Endothelial cell of umbilical vein (primary cell): ENCODE measurements at regions not wholly inside any gene's neighbourhood (a gene's known extent, or its start where the extent isn't known, plus 50 kb on each side); places are given as distances from the start of the nearest gene placed in this dataset.

ENCODE experiments used
- BruUV-seq: library from RNA; stranded (reverse); fragments of 400-500 nt; replicated peaks from 2 replicates; lab custom pipeline; 2021; lab: Mats Ljungman, UMichigan
- CTCF ChIA-PET: fragments of 300-600, 350-600 bp; sonication (Branson Sonifier 250); formaldehyde crosslinking; loops from one replicate; lab custom pipeline; 2021; ENCODE audit warnings: antibody characterized with exemption, inconsistent platforms; lab: Charles Lee
- POLR2A ChIA-PET: fragments of 300-600, 350-600 bp; sonication (Branson Sonifier 250); formaldehyde crosslinking; loops from one replicate; lab custom pipeline; 2021; ENCODE audit warnings: antibody characterized with exemption, inconsistent platforms; lab: Charles Lee
- DNase-seq: peaks from one replicate; pipeline ENCODE4 v3.0.0-alpha.2; 2011; ENCODE audit warnings: low read depth, low spot score
- FAIRE-seq: peaks from 2 replicates; lab custom pipeline; 2011; peaks lifted over from hg19 to GRCh38; lab: Jason Lieb, UNC
- H2AFZ ChIP-seq: 2 replicates; pipeline ENCODE4 v1.6.0; 2012; ENCODE audit warnings: low read depth, low read length, control low read depth, inconsistent platforms
- H3K27ac ChIP-seq: 2 replicates; pipeline ENCODE4 v1.5.1; 2011; ENCODE audit warnings: low read depth, mild to moderate bottlenecking, control low read depth, low read length, moderate library complexity; ENCODE audit not compliant: insufficient read depth
- H3K27me3 ChIP-seq, 2 experiments: 2 replicates each; pipeline versions ENCODE4 v1.6.0 to v1.6.1; 2011; ENCODE audit warnings: low read length in 2 of 2, mixed read lengths in 1 of 2; ENCODE audit not compliant: control insufficient read depth in 2 of 2, insufficient read depth in 2 of 2
- H3K36me3 ChIP-seq, 2 experiments: 2 replicates in 1 of 2; 3 replicates in 1 of 2; pipeline ENCODE4 v1.5.1; 2011; ENCODE audit warnings: low read length in 2 of 2, mild to moderate bottlenecking in 1 of 2, moderate library complexity in 1 of 2; ENCODE audit not compliant: control insufficient read depth in 2 of 2, insufficient read depth in 2 of 2; ENCODE audit errors: extremely low read depth in 1 of 2
- H3K4me1 ChIP-seq: 3 replicates; pipeline ENCODE4 v1.5.1; 2011; ENCODE audit warnings: mild to moderate bottlenecking, low read length; ENCODE audit not compliant: control insufficient read depth, insufficient read depth; ENCODE audit errors: extremely low read depth
- H3K4me2 ChIP-seq: 2 replicates; pipeline ENCODE4 v1.6.1; 2011; ENCODE audit warnings: low read length, control low read depth, mixed read lengths; ENCODE audit not compliant: insufficient read depth
- H3K4me3 ChIP-seq, 3 experiments: fragments of 200-600 bp in 1 of 3; sonication (generic), shearing (Covaris generic) in 1 of 3; replicated peaks in 1 of 3; 2 replicates each; pipeline ENCODE4 v1.5.1; 2011 to 2016; ENCODE audit warnings: control low read depth in 3 of 3, low read length in 3 of 3, mild to moderate bottlenecking in 2 of 3, inconsistent platforms in 1 of 3, low read depth in 1 of 3, moderate library complexity in 1 of 3; ENCODE audit not compliant: insufficient read depth in 1 of 3
- H3K79me2 ChIP-seq: 2 replicates; pipeline ENCODE4 v1.6.0; 2012; ENCODE audit warnings: low read length, inconsistent platforms; ENCODE audit not compliant: control insufficient read depth, insufficient read depth
- H3K9ac ChIP-seq: replicated peaks from 2 replicates; pipeline ENCODE3; 2011; ENCODE audit warnings: low read length, control low read depth; ENCODE audit not compliant: insufficient read depth; ENCODE audit errors: extremely low read depth
- H3K9me1 ChIP-seq: replicated peaks from 3 replicates; pipeline ENCODE4 v1.6.0; 2011; ENCODE audit warnings: mild to moderate bottlenecking, low read length; ENCODE audit not compliant: control insufficient read depth, insufficient read depth; ENCODE audit errors: extremely low read depth
- H3K9me3 ChIP-seq: replicated peaks from 2 replicates; pipeline ENCODE4 v1.5.1; 2012; ENCODE audit warnings: low read length, inconsistent platforms; ENCODE audit not compliant: control insufficient read depth, insufficient read depth
- H4K20me1 ChIP-seq: replicated peaks from 2 replicates; pipeline ENCODE3; 2011; ENCODE audit warnings: mild to moderate bottlenecking, low read length; ENCODE audit not compliant: control insufficient read depth, insufficient read depth; ENCODE audit errors: extremely low read depth
- EZH2 ChIP-seq: IDR thresholded peaks from 2 replicates; pipeline ENCODE4 v1.6.1; 2012; ENCODE audit warnings: borderline replicate concordance, low read depth, mild to moderate bottlenecking, moderate library complexity, low read length, inconsistent platforms; ENCODE audit not compliant: severe bottlenecking
- FOS ChIP-seq: IDR thresholded peaks from 2 replicates; pipeline ENCODE4 v1.6.1; 2011; ENCODE audit warnings: mild to moderate bottlenecking, low read length, moderate library complexity, borderline replicate concordance; ENCODE audit not compliant: insufficient read depth
- GATA2 ChIP-seq: IDR thresholded peaks from 2 replicates; pipeline ENCODE4 v1.7.0; 2011; ENCODE audit warnings: low read depth, mild to moderate bottlenecking, moderate library complexity, mixed read lengths, low read length; ENCODE audit not compliant: insufficient read length, insufficient read depth
- JUN ChIP-seq: IDR thresholded peaks from 2 replicates; pipeline ENCODE4 v1.6.1; 2011; ENCODE audit warnings: borderline replicate concordance, low read depth; ENCODE audit not compliant: insufficient read length, insufficient read depth
- MYC ChIP-seq: IDR thresholded peaks from one replicate; pipeline ENCODE4 v1.6.1; 2011; ENCODE audit warnings: mild to moderate bottlenecking, low read depth, low read length
- POLR2A ChIP-seq: IDR thresholded peaks from 2 replicates; pipeline ENCODE4 v1.6.1; 2012; ENCODE audit warnings: low read depth, mild to moderate bottlenecking, control low read depth, low read length
- POLR2AphosphoS5 ChIP-seq: IDR thresholded peaks from 2 replicates; pipeline ENCODE4 v1.6.1; 2012; ENCODE audit warnings: low read depth, mild to moderate bottlenecking, control low read depth, low read length, moderate library complexity; ENCODE audit not compliant: insufficient read depth
- dilution Hi-C: fragments of 300-500 bp; cut with MboI; formaldehyde crosslinking; loops from one replicate; pipeline ENCODE4 v1.15.0; 2019; ENCODE audit warnings: low sequenced_read_pairs; ENCODE audit not compliant: extremely low pct_ligation_motif_present
- intact Hi-C: fragments of 100-400 bp; cut with micrococcal nuclease; formaldehyde crosslinking; loops from one replicate; pipeline ENCODE4 v1.10.0; 2022
- TF ChIP-seq, protein P1 (sequence below), 2 donors: IDR thresholded peaks; 1 replicate in 1 of 2; 2 replicates in 1 of 2; pipeline ENCODE4 v1.5.1; 2011; ENCODE audit warnings: low read length in 2 of 2, mild to moderate bottlenecking in 2 of 2, moderate library complexity in 2 of 2, control low read depth in 1 of 2, inconsistent platforms in 1 of 2, low read depth in 1 of 2; ENCODE audit not compliant: insufficient read depth in 1 of 2; ENCODE audit errors: extremely low read depth in 1 of 2
- TF ChIP-seq, protein P2 (sequence below): IDR thresholded peaks from 2 replicates; pipeline ENCODE4 v1.6.1; 2011; ENCODE audit not compliant: insufficient read depth, insufficient read length

DNA sequence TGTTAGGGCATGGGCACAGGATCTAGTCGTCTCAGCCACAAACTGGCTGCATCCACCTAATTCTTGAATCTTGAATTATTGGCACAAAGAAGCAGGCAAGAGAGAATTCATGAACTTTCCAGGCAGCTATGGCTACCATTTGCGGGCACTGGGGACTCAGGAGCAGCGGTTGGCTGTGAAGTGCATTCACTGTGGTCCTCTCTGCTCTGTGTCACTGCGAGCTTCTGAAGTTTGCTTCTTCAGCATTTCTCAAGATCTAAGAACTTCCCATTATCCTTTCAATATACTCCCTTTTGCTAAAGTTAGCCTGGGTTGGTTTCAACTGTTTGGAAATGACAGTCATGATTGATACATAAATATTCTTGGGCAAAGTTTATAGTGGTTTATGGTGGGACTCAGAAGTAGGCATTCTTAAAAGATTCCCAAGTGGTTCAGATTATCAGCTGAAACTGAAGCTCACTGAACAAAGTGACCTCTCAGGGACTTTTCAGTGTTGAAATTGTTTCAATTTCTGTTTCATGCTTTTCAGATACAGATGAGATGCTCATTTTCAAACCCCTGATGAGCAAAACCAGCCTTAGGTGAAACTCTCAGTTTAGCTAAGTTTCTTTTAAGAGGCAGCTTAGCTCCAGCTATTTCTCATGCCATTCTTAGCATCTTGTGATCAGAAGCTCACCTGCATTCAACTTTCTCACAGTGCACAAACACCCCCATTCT lies 1258.3 kb upstream of the GYPC start:
- TF ChIP-seq POLR2AphosphoS5 (no peak), EZH2 (no peak)
- CTCF ChIA-PET: no interaction called here
- Histone ChIP-seq H3K27ac (no peak overlapping the region), H3K9me1 (no peaks in the 10 kb centered on the region), H4K20me1 (no peaks in the 10 kb centered on the region), H3K4me2 (no peak overlapping the region), H3K27me3 (no peaks in the 10 kb centered on the region), H3K4me3 (no peak overlapping the region), H3K9me3 (peaks cover 2% of the 10 kb centered on the region), H3K79me2 (no peaks in the 10 kb centered on the region), H3K9ac (no peak overlapping the region), H3K36me3 (no peaks in the 10 kb centered on the region), H2AFZ (no peak overlapping the region), H3K4me1 (no peaks in the 10 kb centered on the region)
- POLR2A ChIA-PET: no interaction called here
- dilution Hi-C loops (no loop called here), intact Hi-C loops (no loop called here)
- BruUV-seq: no TSS peak
- DNase-seq: no peak
- no peak for FAIRE-seq

DNA sequence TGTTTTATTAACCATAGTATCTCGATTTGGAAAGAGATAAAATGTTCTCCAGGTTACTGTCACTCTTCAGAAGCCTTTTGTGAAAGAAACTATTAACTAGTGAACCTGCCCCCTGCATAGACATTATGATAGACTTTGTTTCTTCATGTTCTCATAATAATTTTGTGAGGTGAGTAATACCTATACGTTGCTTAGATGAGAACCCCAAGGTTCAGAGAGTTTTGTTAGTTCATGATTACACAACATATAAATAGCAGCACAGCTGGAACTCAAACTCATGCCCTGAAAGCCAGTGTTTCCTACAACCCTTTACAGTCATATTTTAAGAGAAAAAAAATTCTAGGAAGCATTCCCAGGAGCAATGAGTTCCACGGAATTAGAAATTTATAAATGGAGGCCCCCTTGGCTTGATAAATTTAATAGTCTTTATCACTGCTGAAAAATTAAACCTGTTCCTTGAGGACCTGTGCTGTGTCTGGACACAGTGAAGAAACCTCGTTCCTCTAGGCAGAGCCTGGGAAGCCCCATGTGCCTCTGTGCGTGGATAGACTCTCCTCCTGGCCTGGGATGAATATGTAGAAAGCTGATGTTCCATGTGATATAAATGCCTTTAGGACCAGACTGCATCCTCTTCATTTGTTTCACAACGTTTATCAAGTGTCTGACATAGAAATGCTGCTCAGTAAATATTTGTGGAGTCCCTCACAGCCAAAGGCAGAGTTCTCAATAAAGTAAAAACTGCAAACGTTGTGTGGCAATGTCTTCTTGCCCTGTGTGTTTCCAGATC lies 1257.0 kb upstream of the GYPC start:
- Histone ChIP-seq H3K9ac (no peak overlapping the region), H3K36me3 (no peaks in the 10 kb centered on the region), H3K4me1 (no peaks in the 10 kb centered on the region), H3K27ac (no peak overlapping the region), H4K20me1 (no peaks in the 10 kb centered on the region), H3K9me1 (no peaks in the 10 kb centered on the region), H3K9me3 (peaks cover 2% of the 10 kb centered on the region), H3K4me2 (no peak overlapping the region), H3K27me3 (no peaks in the 10 kb centered on the region), H2AFZ (no peak overlapping the region), H3K79me2 (no peaks in the 10 kb centered on the region), H3K4me3 (no peak overlapping the region)
- intact Hi-C loops (no loop called here), dilution Hi-C loops (no loop called here)
- FAIRE-seq: no peak
- POLR2A ChIA-PET: no interaction called here
- no TSS peak for BruUV-seq
- CTCF ChIA-PET: no interaction called here
- no peak for DNase-seq
- TF ChIP-seq, protein P1, sequence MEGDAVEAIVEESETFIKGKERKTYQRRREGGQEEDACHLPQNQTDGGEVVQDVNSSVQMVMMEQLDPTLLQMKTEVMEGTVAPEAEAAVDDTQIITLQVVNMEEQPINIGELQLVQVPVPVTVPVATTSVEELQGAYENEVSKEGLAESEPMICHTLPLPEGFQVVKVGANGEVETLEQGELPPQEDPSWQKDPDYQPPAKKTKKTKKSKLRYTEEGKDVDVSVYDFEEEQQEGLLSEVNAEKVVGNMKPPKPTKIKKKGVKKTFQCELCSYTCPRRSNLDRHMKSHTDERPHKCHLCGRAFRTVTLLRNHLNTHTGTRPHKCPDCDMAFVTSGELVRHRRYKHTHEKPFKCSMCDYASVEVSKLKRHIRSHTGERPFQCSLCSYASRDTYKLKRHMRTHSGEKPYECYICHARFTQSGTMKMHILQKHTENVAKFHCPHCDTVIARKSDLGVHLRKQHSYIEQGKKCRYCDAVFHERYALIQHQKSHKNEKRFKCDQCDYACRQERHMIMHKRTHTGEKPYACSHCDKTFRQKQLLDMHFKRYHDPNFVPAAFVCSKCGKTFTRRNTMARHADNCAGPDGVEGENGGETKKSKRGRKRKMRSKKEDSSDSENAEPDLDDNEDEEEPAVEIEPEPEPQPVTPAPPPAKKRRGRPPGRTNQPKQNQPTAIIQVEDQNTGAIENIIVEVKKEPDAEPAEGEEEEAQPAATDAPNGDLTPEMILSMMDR (IDR thresholded peaks at IDR 0.05; ENCODE audit: extremely low read depth in 1 of 2, insufficient read depth in 1 of 2, low read depth in 1 of 2, low read length in 2 of 2): no peak
- TF ChIP-seq JUN: no peak
- no peak for TF ChIP-seq POLR2AphosphoS5
- no peak for TF ChIP-seq MYC
- TF ChIP-seq FOS: no peak
- TF ChIP-seq POLR2A: no peak
- TF ChIP-seq GATA2: no peak
- TF ChIP-seq, protein P2, sequence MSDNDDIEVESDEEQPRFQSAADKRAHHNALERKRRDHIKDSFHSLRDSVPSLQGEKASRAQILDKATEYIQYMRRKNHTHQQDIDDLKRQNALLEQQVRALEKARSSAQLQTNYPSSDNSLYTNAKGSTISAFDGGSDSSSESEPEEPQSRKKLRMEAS: no peak
- TF ChIP-seq EZH2: no peak
